ENCODE measurements at regions not wholly inside any gene's neighbourhood (a gene's known extent, or its start where the extent isn't known, plus 50 kb on each side); places are given as distances from the start of the nearest gene placed in this dataset.

- no peak overlapping the region for H3K27ac ChIP-seq (ENCODE audit: low read depth, low read length, poor library complexity, severe bottlenecking)
- no peaks in the 10 kb centered on the region for H4K20me1 ChIP-seq (ENCODE audit: insufficient read depth, low read length)
- TF ChIP-seq EZH2phosphoT487 (IDR thresholded peaks at IDR 0.05; ENCODE audit: borderline replicate concordance, low read depth, low read length) (no peak), CTCF (conservative IDR thresholded peaks at IDR 0.05; ENCODE audit: low read length) (no peak)
- intact Hi-C loops (cut with micrococcal nuclease; ENCODE audit: unreplicated experiment) = no loop called here
- no peaks in the 10 kb centered on the region for H3K36me3 ChIP-seq (ENCODE audit: insufficient read depth, low read length)
- no peak overlapping the region for H3K4me3 ChIP-seq (ENCODE audit: low read depth, low read length, poor library complexity, severe bottlenecking)
- no peak overlapping the region for H3K4me2 ChIP-seq (ENCODE audit: low read length)
- no peaks in the 10 kb centered on the region for H3K9me2 ChIP-seq (ENCODE audit: insufficient read depth, low read length)
- no peaks in the 10 kb centered on the region for H3K79me2 ChIP-seq (ENCODE audit: insufficient read depth, low read depth, low read length)
- H3K4me1 ChIP-seq (ENCODE audit: insufficient read depth, low read length, poor library complexity, severe bottlenecking) = peaks cover 41% of the 10 kb centered on the region
- H3K9me3 ChIP-seq (ENCODE audit: low read length) = no peaks in the 10 kb centered on the region
- no peak overlapping the region for H2AFZ ChIP-seq (ENCODE audit: low read length)
- BruUV-seq (replicated peaks) = no TSS peak
- ChIA-PET CTCF (ENCODE audit: unreplicated experiment) (no interaction called here), POLR2A (no interaction called here)
- DNase-seq (ENCODE audit: low spot score) = no peak
Measured at GRCh38 chr9:104988539-104988938, 60.6 kb upstream of the ABCA1 start.

- DNase-seq (ENCODE audit: low spot score) = peak; percentile 59
- Histone ChIP-seq H2AFZ (ENCODE audit: low read length) (peak overlapping the region; percentile 89), H3K4me2 (ENCODE audit: low read length) (peak overlapping the region; percentile 58), H3K79me2 (ENCODE audit: insufficient read depth, low read depth, low read length) (no peaks in the 10 kb centered on the region), H3K36me3 (ENCODE audit: insufficient read depth, low read length) (no peaks in the 10 kb centered on the region), H3K9me2 (ENCODE audit: insufficient read depth, low read length) (no peaks in the 10 kb centered on the region), H4K20me1 (ENCODE audit: insufficient read depth, low read length) (no peaks in the 10 kb centered on the region), H3K27ac (ENCODE audit: low read depth, low read length, poor library complexity, severe bottlenecking) (no peak overlapping the region), H3K4me1 (ENCODE audit: insufficient read depth, low read length, poor library complexity, severe bottlenecking) (peaks cover 23% of the 10 kb centered on the region), H3K4me3 (ENCODE audit: low read depth, low read length, poor library complexity, severe bottlenecking) (peak overlapping the region; percentile 12), H3K9me3 (ENCODE audit: low read length) (no peaks in the 10 kb centered on the region)
- CTCF ChIA-PET (ENCODE audit: unreplicated experiment) = no interaction called here
- TF ChIP-seq EZH2phosphoT487 (IDR thresholded peaks at IDR 0.05; ENCODE audit: borderline replicate concordance, low read depth, low read length) = no peak
- TF ChIP-seq CTCF (conservative IDR thresholded peaks at IDR 0.05; ENCODE audit: low read length) = no peak
- intact Hi-C loops (cut with micrococcal nuclease; ENCODE audit: unreplicated experiment) = loop anchor here (1.0 kb wide), 1 partner anchor 68 kb away; no protein-coding TSS in a partner anchor
- BruUV-seq (replicated peaks) = no TSS peak
- POLR2A ChIA-PET = interaction anchor here (0.6 to 1.1 kb wide), 3 partner anchors 37 to 122 kb away, joined by 3 to 5 read pairs (median 3); no protein-coding TSS in a partner anchor
Measured at GRCh38 chr9:104991144-104991953, 63.4 kb upstream of the ABCA1 start.

- no peak overlapping the region for H2AFZ ChIP-seq (ENCODE audit: low read length)
- TF ChIP-seq EZH2phosphoT487 (IDR thresholded peaks at IDR 0.05; ENCODE audit: borderline replicate concordance, low read depth, low read length) (no peak), CTCF (conservative IDR thresholded peaks at IDR 0.05; ENCODE audit: low read length) (no peak)
Measured at GRCh38 chr9:104992659-104993058, 64.7 kb upstream of the ABCA1 start.

More at GRCh38 chr9:104992659-104993058, 64.7 kb upstream of the ABCA1 start:
- Histone ChIP-seq H3K36me3 (ENCODE audit: insufficient read depth, low read length) (no peaks in the 10 kb centered on the region), H3K4me1 (ENCODE audit: insufficient read depth, low read length, poor library complexity, severe bottlenecking) (peaks cover 19% of the 10 kb centered on the region), H3K4me2 (ENCODE audit: low read length) (no peak overlapping the region), H4K20me1 (ENCODE audit: insufficient read depth, low read length) (no peaks in the 10 kb centered on the region), H3K27ac (ENCODE audit: low read depth, low read length, poor library complexity, severe bottlenecking) (no peak overlapping the region), H3K4me3 (ENCODE audit: low read depth, low read length, poor library complexity, severe bottlenecking) (no peak overlapping the region), H3K9me3 (ENCODE audit: low read length) (no peaks in the 10 kb centered on the region), H3K79me2 (ENCODE audit: insufficient read depth, low read depth, low read length) (no peaks in the 10 kb centered on the region), H3K9me2 (ENCODE audit: insufficient read depth, low read length) (no peaks in the 10 kb centered on the region)
- no peak for DNase-seq (ENCODE audit: low spot score)
- POLR2A ChIA-PET = interaction anchor here (1.3 kb wide), 1 partner anchor 9 kb away, joined by 4 read pairs; no protein-coding TSS in a partner anchor
- intact Hi-C loops (cut with micrococcal nuclease; ENCODE audit: unreplicated experiment) = no loop called here
- CTCF ChIA-PET (ENCODE audit: unreplicated experiment) = no interaction called here
- no TSS peak for BruUV-seq (replicated peaks)

All from OCI-LY7 (cell line).